IPS DF 4.7 (cell line): ENCODE measurements at regions not wholly inside any gene's neighbourhood (a gene's known extent, or its start where the extent isn't known, plus 50 kb on each side); places are given as distances from the start of the nearest gene placed in this dataset.
"Not testable (repeated sequence)": the region's sequence is repeated elsewhere in the genome, so short reads cannot be mapped to it uniquely, and the experiment has no call there.

Source experiments
- DNase-seq: peaks from one replicate; pipeline ENCODE4 v3.0.0-alpha.2; 2013; ENCODE audit warnings: low spot score; ENCODE audit errors: extremely low read depth

DNA sequence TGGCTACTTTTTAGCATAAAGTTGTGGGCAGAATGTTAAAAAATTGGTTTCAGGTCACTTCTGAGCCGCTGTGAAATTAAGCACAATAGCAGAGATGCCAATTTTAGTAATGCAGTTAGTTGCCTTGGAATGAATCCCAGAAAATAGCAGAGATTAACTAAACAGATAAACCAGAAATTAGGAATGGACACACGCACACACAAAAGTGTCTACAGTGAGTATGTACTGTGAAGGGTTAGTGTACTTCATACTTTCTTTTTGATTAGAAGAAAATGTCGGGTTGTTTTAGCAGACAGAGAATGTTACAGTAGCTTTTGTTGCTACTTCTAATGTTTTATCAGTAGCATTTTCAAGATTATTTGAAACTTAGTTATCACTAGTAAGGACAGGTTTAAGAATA is 106.7 kb downstream of the LEPR start:
- DNase-seq, result no peak

DNA sequence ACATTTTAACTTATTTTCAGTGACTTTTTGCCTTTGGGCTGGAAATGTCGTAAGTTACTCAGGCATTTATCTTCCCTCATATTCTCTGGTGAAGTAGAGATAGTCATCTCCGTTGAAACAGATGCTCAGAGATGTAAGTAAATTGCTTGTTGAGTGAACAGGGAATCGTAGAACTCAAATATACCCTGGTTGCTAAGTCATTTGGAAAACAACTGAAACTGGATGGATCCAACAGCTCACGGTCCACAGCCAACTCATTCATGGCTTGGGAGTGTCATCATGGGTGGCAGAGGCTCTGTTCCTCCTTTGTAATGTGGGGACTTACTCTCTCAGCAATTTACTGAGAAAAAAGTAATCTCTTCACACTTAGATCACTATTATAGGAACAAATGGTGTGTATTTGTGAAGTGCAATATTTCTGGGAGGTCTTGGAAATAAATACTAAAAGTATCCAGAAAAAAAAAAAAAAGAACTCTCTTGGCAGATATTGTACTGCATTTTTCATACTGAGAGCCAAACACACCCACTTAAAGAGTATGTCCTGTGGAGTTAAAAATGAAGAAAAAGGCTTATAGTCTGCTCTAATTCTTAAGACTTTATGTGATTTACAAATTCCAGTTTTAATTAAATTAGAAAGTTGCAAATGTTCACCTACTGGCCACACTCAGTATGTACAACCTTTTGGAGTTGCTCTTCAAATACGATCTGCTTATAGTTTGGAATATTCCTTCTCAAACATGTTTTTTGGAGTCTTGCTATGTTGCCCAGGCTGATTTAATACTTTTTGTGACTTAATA is 107.4 kb downstream of the LEPR start:
- no peak for DNase-seq

DNA sequence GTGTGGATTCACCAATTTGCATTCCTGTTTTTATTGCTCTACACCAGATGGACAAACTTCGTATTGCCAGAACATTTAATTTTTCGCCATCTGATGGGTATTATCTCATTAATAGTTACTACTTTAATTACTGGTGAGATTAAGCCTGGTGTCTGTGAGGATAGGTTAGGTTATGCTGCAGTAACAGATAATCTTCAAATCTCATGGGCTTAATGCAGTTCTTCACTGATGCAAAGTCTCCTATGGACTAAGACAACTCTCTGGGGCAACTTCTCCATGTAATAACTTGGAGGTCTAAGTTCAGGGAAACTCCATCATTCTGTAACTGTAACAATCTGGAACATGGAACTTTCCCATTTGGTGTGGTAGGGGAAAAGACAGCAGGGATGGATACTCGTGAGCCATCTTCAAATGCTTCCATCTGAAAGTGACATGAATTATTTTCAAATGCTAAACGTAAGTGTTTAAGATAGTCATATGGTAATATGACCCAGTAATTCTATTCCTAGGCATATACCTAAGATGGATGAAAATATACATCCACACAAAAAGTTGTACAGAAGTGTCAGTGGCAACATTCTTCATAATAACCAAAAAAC is 111.6 kb downstream of the LEPR start:
- DNase-seq, result no peak

DNA sequence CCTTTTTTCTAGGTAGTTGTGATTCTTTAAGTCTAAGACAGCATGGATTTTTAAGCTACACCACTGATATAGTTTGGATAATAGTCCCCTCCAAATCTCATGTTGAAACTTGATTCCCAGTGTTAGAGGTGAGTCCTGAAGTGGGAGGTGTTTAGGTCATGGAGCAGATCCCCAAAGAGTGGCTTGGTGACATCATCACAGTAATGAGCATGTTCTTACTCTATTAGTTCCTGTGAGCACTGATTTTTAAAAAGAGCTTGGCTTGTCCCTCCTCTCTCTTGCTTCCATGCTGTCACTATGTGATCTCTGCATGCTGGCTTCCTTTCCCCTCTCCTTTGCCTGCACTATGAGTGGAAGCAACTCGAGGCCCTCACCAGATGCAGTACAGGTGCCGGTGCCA is 115.5 kb downstream of the LEPR start:
- no peak for DNase-seq

DNA sequence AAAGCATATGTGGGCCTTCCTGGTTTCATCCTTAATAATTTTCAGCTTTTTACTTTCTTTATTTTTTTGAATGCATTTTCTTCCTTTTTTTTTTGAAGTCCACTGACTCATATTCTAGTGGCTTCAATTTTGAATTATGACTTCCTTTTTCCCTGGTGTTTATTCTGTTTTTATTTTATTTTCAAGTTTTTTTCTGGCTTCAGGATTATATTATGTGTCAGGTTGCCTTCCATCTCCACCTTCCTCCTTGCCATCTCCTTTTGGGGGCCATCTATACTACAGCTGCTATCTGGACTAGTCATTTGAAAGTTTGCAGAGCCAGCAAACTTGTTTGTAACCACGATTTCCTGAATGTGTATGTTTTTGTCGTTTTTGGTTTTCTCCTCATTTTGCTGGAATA is 117.6 kb downstream of the LEPR start:
- DNase-seq, result no peak

DNA sequence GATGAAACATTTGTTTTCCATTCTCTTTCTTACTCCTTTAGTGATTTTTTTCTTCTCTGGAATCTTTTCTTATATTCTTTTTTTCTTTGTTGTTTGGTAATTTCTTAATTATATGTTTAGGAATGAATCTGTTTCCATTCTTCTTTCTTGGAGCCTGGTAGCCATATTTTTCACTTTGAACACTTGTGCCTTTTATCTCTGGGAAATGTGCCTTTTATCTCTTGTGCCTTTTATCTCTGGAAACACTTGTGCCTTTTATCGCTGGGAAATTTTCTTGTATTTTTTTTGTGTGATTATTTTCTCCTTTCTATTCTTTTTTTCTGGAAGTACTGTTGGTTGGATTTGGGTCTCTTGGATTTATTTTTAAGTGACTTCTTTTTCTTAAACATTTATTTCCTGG is 118.2 kb downstream of the LEPR start:
- no peak for DNase-seq

DNA sequence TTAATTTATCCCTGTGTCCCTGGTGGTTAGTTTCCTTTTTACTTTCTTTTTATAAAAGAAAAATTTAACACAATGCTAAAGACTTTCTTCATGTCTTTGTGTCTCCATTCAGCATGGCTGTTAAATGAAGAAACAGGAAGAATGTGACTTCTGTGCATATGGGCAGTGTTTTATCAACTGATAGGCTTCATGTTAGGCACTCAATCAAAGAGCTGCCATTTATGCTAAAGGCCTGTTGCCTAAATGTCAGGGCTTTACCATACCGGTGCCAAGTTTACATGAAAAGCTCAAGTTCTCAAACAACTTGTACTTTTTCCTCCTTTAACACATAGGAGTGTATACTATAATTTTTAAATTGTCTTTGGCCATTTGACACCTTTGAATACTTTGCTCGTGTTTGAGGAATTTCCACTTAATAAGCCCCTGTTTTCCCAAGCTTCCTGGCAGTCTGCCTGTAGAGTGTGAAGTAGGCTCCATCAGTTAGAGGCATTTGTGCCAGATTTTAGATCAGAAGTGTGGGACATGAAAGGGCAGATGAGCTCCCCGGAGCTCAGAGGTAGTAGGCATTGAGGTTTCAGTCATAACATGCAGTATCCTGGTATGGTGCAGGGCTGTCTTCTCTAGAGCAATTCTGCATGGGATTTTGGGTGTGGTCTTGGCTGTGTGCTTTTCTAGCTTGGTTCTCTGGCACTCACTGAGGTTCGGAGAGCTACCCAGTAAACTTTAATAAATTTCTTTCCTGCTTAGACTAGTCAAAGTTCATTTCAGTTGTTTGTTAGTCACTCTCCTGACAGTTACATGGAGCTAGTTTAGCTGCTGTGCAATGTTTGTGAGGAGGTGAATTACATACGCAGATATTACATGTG is 119.0 kb downstream of the LEPR start:
- no peak for DNase-seq

DNA sequence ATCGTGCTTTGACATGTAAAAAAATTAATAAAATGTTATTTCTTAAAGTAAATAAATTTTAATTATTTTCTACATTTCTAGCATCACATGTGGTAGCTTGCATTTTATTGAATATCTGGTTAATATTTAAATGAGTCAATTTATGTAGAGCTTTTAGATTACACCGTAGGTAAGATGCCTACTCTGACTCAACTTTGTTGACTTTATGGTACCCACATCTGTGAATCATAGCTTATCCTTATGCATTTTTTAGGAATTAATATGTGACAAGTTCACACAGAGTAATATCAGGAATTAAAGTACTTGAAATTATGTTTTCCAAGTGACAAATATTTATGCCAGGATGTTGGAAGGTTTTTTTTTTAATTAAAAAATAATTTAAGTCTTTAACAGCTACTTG is 120.7 kb downstream of the LEPR start:
- no peak for DNase-seq

DNA sequence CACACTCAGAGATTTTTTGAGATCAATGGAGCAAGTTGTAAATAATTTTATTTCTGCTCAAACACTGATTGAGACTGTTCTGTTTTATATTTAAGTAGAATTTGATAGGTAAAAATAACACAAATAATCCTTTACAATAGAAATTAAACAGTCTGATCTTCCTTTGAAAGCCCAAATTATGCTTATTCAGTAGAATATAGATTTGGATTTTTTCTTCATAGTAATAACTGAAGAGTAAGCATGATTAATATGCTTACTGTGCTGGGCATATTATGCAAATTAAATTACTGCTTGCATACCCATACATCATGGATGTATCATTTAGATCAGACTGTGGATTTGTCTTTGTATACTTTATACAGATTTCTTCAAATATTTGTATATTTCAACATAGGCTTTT is 121.4 kb downstream of the LEPR start:
- no peak for DNase-seq

DNA sequence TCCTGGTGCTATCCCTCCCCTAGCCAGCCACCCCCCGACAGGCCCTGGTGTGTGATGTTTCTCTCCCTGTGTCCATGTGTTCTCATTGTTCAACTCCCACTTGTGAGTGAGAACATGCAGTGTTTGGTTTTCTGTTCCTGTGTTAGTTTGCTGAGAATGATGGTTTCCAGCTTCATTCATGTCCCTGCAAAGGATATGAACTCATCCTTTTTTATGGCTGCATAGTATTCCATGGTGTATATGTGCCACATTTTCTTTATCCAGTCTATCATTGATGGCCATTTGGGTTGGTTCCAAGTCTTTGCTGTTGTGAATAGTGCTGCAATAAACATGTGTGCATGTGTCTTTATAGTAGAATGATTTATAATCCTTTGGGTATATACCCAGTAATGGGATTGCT is 122.1 kb downstream of the LEPR start:
- DNase-seq, result not testable (repeated sequence)

DNA sequence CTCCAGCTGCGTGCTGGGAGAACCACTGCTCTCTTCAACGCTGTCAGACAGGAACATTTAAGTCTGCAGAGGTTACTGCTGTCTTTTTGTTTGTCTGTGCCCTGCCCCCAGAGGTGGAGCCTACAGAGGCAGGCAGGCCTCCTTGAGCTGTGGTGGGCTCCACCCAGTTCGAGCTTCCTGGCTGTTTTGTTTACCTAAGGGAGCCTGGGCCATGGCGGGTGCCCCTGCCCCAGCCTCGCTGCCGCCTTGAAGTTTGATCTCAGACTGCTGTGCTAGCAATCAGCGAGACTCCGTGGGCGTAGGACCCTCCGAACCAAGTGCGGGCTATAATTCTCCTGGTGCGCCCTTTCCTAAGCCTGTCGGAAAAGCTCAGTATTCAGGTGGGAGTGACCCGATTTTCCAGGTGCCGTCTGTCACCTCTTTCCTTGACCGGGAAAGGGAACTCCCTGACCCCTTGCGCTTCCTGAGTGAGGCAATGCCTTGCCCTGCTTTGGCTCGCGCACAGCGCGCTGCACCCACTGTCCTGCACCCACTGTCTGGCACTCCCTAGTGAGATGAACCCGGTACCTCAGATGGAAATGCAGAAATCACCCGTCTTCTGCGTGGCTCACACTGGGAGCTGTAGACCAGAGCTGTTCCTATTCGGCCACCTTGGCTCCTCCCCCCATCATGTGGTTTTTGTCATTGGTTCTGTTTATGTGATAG is 130.0 kb downstream of the LEPR start:
- not testable (repeated sequence) for DNase-seq

DNA sequence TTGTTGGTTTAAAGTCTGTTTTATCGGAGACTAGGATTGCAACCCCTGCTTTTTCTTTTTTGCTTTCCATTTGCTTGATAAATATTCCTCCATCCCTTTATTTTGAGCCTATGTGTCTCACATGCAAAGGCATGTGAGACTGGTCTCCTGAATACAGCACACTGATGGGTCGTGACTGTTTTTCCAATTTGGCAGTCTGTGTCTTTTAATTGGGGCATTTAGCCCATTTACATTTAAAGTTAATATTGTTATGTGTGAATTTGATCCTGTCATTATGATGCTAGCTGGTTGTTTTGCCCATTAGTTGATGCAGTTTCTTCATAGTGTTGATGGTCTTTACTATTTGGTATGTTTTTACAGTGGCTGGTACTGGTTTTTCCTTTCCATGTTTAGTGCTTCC is 132.0 kb downstream of the LEPR start:
- DNase-seq, result not testable (repeated sequence)

DNA sequence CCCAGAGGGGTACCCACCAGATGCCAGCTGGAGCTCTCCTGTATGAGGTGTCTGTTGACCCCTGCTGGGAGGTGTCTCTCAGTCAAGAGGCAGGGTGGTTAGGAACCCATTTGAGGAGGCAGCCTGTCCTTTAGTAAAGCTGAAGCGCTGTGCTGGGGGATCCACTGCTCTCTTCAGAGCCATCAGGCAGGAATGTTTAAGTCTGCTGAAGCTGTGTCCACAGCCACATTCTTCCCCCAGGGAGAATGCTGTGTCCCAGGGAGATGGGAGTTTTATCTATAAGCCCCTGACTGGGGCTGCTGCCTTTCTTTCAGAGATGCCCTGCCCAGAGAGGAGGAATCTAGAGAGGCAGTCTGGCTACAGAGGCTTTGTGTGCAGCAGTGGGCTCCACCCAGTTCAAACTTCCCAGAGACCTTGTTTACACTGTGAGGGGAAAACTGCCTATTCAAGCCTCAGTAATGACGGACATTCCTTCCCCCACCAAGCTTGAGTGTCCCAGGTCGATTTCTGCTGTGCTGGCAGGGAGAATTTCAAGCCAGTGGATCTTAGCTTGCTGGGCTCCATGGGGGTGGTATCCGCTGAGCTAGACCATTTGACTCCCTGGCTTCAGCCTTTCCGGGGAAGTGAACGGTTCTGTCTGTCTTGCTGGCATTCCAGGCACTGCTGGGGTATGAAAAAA is 133.8 kb downstream of the LEPR start:
- not testable (repeated sequence) for DNase-seq

DNA sequence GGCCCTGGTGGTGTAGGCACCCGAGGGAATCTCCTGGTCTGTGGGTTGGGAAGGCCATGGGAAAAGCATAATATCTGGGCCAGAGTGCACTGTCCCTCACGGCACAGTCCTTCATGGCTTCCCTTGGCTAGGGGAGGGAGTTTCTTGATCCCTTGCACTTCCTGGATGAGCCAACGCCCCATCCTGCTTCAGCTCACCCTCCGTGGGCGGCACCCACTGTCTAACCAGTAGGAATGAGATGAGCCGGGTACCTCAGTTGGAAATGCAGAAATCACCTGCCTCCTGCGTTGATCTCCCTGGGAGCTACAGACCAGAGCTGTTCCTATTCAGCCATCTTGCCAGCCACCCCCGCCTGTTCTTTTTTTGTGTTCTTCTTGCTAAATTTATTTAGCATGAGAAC is 134.4 kb downstream of the LEPR start:
- DNase-seq, result no peak

DNA sequence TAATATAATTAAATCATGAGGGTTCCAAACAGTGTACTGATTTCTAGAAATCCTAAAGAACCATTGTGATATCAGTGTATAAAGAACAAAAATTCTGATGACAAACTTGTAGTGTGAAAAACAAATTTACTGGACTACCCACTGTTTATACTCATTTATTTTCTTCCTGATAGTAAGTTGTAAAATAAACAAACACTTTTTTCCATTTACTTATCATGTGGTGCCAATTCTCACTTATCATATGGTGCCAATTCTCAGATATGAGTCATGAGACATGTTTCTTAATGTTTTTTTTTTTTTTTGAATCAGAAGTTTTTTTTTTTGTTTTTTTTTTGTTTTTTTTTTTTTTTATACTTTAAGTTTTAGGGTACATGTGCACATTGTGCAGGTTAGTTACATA is 137.7 kb downstream of the LEPR start:
- no peak for DNase-seq

DNA sequence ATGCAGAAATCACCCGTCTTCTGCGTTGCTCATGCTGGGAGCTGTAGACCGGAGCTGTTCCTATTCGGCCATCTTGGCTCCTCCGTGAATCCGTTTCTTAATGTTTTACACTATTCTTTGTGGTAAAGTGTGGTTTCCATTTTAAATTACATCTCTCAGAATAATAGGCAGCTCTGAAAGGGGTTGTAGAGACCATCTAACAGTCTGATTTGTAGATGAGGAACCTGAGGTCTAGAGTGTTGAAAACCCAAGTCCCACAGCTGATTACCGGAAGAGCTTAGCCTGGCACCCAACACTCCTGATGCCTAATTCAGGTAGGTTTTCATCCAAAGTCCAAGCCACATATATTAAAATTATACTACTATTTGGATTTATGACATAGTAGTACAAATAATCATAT is 144.0 kb downstream of the LEPR start:
- no peak for DNase-seq

DNA sequence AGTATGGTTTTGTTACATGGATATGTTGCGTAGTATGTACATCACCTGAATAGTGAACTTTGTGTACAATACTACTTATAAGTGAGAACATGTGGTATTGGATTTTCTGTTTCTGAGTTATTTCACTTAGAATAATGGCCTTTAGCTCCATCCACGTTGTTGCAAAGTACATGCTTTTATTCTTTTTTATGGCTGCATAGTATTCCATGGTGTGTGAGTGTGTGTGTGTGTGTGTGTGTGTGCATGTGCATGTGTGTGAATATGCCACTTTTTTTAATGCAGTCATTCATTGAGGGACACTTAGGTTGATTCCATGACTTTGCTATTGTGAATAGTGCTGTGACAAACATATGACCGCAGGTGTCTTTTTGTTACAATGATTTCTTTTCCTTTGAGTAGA is 147.8 kb downstream of the LEPR start:
- DNase-seq, result no peak

DNA sequence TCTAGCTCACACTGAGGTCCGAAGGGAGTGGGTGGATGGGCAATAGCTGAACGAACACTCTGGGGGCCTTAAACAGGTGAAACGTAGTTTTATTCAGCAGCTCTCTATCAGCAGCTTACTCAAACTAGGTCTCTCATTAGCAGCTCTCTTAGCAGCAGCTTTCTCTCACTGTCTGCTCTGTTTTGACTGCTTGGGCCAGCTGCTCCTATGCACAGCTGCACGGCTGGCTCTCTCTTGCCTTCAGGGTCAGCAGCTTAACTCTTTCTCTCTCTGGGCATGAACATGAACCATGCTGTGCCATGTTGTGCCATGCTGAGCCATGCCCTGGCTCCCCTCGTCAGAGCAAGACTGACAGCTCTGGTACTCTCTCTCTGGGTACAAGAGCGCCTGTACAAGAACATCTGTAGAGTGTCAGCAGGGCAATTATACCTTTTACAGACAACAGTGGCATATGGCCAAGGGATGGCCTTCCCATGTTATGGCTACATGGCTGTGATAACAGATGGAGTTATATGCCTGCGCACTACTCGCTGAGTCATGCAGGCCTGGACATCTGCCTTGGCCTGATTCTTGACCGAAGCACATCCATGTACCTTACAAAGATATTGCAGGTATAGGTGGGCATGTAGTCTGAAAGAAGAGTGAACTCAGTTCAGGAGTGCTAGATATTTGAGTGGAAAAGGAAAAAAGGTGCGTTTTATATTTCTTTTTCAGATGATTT is 152.4 kb downstream of the LEPR start:
- DNase-seq, result no peak

DNA sequence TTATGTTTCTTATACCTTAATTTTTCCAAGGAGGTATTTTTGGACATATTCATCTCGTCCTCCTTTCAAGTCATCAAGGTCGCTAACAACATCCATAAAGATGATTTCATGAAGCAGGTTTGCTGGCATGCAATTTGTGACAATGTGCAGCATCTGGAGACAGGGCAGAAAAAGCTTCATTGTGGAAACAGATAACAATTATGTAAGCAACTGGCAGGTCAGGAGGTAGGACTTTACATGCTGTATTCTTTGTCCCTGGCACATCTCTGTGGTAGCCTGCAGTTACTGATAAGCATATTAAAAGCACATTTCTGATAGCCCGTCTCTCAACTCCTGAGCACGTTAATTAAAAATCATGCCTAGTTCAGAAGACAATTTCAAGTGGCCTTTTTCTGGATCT is 156.8 kb downstream of the LEPR start:
- no peak for DNase-seq

DNA sequence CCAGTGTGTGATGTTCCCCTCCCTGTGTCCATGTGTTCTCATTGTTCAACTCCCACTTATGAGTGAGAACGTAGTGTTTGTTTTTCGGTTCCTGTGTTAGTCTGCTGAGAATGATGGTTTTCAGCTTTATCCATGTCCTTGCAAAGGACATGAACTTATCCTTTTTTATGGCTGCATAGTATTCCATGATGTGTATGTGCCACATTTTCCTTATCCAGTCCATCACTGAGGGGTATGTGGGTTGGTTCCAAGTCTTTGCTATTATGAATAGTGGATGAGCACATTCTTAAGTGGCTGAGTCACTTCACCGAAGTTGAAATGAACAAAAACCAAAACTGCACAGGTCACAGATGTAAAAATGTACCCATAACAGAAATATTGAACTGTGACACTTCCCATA is 157.5 kb downstream of the LEPR start:
- not testable (repeated sequence) for DNase-seq
